HG03354 (cell line): ENCODE measurements at regions not wholly inside any gene's neighbourhood (a gene's known extent, or its start where the extent isn't known, plus 50 kb on each side); places are given as distances from the start of the nearest gene placed in this dataset.
"Not testable (repeated sequence)": the region's sequence is repeated elsewhere in the genome, so short reads cannot be mapped to it uniquely, and the experiment has no call there.

Experiments used
- ATAC-seq: cut with Tn5 transposase; IDR thresholded peaks from one replicate; pipeline ENCODE4 v1.9.1; 2021; ENCODE audit warnings: mild to moderate bottlenecking; ENCODE audit not compliant: unreplicated experiment, poor library complexity, severe bottlenecking

DNA sequence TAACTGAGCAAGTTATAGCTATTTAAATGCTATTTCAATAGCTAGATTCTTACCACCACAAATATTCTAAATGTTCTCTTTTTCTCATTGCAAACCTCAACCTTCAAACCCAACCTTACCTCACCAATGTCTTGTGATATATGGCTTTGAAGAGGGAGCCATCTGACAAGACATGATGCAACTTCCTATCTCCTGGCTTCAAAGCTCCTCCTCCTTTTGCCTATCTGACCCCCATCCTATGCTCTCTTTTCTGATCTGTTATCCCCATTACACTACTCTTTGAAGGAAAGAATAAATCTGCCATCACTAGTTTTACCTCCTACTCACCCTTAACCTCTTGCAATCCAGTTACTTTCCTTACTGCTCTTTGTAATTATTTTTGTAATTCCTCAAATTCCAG is 235.6 kb upstream of the ZSWIM2 start:
- no peak for ATAC-seq

- ATAC-seq: no peak
Observed at GRCh38 chr2:187081461-187081860, 232.5 kb upstream of the ZSWIM2 start.

GRCh38 chr2:187079901-187080300 is 230.9 kb upstream of the ZSWIM2 start:
- no peak for ATAC-seq

DNA sequence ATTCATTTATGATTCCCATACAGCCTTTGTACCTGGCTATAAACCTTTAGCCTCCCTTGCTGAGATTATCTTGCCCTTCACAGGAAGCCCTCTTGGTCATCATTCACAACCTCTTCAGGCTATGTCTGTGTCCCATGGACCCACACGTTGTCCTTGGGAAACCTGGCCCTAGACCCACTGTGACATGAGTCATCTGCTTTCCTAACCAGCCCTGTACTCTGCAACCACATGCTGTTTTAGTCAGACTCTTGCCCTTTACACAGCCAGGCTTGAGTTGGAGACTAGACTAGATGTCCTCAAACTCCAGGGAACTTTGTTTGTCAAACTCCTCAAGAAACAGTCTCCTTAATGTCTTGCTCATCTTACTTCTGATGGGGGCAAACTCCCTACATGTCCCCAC is 229.3 kb upstream of the ZSWIM2 start:
- no peak for ATAC-seq

GRCh38 chr2:187075671-187076070 is 226.7 kb upstream of the ZSWIM2 start:
- ATAC-seq: no peak

DNA sequence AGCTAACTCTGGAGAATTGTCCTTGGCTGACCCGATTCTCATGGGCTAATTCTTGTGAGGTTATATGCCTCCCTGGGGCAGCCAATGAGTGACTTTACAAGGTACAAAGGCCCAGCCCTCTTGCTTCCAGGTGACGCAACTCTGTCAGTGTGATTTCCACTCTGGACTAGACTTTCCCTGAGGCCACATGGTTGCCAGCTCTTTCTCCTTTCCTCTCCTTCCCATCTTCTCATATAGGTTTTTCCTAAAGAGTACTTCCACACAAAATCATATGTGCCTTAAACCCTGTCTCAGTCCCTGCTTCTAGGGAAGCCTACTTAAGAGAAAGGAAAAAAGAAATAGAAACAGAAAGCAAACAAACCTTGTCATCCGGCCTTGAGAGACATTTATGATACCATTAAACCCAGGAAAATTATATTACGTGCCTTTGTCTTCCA is 226.2 kb upstream of the ZSWIM2 start:
- no peak for ATAC-seq

DNA sequence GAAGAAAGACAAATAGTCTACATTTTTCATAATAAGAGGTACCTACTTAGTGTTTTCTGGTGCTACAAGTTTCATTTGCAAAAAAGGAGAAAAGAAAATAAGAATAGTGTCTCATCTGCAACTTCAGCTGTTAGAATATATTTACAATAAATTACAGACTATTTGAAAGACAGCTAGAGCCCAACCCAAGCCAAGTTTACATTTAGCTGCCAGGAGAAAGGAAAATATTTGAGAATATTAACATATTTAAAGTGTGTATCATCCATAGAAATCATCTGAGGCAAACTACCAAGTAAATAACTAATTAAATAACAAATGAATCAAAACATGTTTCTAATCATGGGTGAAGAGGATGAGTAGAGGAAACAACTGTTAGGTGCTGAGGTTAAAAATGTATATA is 209.2 kb upstream of the ZSWIM2 start:
- ATAC-seq: no peak

GRCh38 chr2:187057466-187057865 is 208.5 kb upstream of the ZSWIM2 start:
- no peak for ATAC-seq

GRCh38 chr2:187056416-187057334 is 207.7 kb upstream of the ZSWIM2 start:
- no peak for ATAC-seq

GRCh38 chr2:187055463-187055862 is 206.5 kb upstream of the ZSWIM2 start:
- no peak for ATAC-seq

- no peak for ATAC-seq
Observed at GRCh38 chr2:187054501-187055319, 205.7 kb upstream of the ZSWIM2 start.

- ATAC-seq: peak; percentile 93
Observed at GRCh38 chr2:187051350-187051749, 202.4 kb upstream of the ZSWIM2 start.

DNA sequence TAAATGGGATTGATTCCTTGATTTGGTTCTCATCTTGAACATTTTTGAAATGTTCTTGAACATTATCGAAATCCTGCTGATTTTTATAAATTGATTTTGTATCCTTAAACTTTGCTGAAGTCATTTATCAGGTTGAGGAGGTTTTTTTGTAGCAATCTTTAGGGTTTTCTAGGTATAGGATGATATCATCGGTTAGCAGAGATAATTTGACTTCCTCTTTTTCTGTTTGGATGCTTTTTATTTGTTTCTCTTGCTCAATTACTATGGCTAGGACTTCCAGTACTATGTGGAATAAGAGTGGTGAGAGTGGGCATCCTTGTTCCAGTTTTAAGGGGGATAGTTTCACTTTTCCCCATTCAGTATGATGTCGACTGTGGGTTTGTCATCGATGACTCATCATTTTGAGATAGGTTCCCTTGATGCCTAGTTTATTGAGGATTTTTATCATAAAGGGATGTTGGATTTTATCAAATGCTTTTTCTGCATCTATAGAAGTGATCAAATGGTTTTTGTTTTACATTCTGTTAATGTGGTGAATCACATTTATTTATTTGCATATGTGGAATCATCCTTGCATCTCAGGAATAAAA is 201.5 kb upstream of the ZSWIM2 start:
- ATAC-seq: no peak

DNA sequence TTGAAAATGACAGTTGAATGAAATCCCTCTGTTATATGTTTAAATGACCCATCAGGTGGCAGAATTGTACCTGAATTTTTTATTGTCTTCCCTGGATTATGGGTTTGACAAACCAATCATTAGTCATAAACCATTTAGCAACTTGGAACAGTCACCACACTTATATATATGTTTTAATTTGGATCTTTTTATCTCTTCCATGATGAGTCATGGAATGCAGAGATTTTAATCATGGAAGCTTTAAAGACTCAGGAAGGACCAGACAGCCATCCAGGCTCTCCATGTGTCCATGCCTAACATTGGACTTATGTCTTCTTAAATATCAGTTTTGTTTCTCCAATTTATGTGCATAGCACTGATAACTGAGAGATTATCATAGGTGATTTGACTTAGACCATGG is 188.3 kb upstream of the ZSWIM2 start:
- no peak for ATAC-seq

- no peak for ATAC-seq
Observed at GRCh38 chr2:187034434-187034833, 185.5 kb upstream of the ZSWIM2 start.

DNA sequence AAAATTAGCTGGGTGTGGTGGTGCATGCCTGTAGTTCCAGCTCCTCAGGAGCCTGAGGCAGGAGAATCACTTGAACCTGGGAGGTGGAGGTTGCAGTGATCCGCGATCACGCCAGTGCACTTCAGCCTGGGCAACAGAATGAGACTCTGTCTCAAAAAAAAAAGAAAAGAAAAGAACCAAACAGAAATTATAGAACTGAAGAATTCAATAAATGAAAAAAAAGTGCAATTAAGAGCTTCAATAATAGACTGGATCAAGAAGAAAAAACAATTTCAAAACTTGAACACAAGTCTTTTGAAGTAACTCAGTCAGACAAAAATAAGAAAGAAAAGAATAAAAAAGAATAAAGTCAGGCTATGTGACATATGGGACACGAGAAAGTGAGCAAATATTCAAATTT is 175.8 kb upstream of the ZSWIM2 start:
- no peak for ATAC-seq

DNA sequence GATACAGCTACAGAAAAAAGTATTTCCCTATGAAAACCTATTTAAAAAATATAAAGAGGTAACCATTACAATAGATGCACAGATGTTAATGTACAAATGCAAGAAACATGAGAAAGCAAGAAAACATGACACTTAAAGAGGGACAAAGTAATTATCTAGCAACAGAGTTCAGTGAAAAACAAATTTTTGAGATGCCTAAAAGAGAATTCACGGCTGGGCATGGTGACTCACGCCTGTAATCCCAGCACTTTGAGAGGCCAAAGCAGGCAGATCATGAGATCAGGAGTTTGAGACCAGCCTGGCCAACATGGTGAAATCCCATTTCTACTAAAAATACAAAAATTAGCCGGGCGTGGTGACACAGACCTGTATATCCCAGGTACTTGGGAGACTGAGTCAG is 175.0 kb upstream of the ZSWIM2 start:
- ATAC-seq: not testable (repeated sequence)

DNA sequence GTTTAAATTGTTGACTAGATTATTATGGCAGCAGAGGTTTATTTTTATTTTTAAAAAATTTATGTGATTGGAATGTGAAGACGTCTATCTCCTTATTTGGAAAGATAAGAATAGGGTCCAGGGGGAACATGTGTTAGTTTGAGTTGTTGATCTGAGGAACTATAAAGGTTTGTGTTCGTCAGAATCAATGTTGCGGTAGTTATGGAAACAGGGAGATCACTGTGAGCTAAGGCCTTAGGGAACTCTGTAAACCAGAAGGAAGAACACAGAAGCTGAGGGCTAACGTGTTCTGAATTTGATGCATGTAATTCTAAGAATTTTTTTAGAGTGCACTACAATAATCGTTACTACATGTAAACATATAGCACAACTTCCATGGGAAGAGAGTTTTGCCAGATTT is 168.5 kb upstream of the ZSWIM2 start:
- ATAC-seq: no peak

DNA sequence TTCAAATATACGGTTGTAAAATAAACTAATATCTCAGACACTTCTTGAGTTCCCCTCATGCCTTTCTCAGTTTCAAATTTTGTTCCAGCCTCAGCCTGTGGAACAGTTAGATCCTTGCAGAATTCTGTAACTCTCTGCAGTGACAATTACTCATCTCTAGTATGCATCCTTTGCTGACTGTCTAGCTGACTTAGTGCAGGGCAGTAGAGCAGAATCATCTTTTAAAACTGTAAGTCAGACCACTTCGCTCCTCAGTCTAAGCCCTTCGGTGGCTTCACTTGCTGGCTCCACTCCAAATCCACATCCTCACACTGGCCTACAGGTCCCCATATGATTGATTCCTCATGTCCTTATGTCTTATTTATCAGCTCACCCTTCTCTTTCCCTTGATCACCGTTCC is 164.1 kb upstream of the ZSWIM2 start:
- no peak for ATAC-seq

- no peak for ATAC-seq
Observed at GRCh38 chr2:187011206-187011832, 162.3 kb upstream of the ZSWIM2 start.
